Panc1 (cell line): ENCODE measurements at regions not wholly inside any gene's neighbourhood (a gene's known extent, or its start where the extent isn't known, plus 50 kb on each side); places are given as distances from the start of the nearest gene placed in this dataset.

Experiments used
- ATAC-seq: fragments of 200-7000 bp; cut with Tn5 transposase; 2 replicates; pipeline ENCODE4 v1.9.1; 2020; ENCODE audit warnings: mild to moderate bottlenecking, moderate library complexity
- BruUV-seq: library from RNA; stranded (reverse); fragments of 400-500 nt; replicated peaks from 2 replicates; lab custom pipeline; 2021; lab: Mats Ljungman, UMichigan
- CTCF ChIA-PET: fragments of 300-600 bp; sonication (Branson Sonifier 250); formaldehyde crosslinking; loops from one replicate; lab custom pipeline; 2022; ENCODE audit warnings: antibody characterized with exemption; lab: Charles Lee
- POLR2A ChIA-PET: fragments of 300-600 bp; sonication (Branson Sonifier 250); formaldehyde crosslinking; loops from one replicate; lab custom pipeline; 2022; ENCODE audit warnings: antibody characterized with exemption; lab: Charles Lee
- DNase-seq: peaks from one replicate; pipeline ENCODE4 v3.0.0-alpha.2; 2010; ENCODE audit warnings: low read depth, low spot score
- H3K27ac ChIP-seq: 2 replicates; pipeline ENCODE4 v1.5.1; 2011; ENCODE audit warnings: mild to moderate bottlenecking, low read length, inconsistent platforms
- H3K27me3 ChIP-seq: fragments of 200-500 bp; sonication (Bioruptor generic); 2 replicates; pipeline ENCODE4 v1.6.0; 2014; ENCODE audit warnings: low read length, inconsistent platforms; ENCODE audit not compliant: control insufficient read depth, insufficient read depth
- H3K36me3 ChIP-seq: fragments of 200-500 bp; sonication (Bioruptor generic); 2 replicates; pipeline ENCODE4 v1.5.1; 2014; ENCODE audit warnings: inconsistent platforms, mild to moderate bottlenecking, low read length, moderate library complexity; ENCODE audit not compliant: control insufficient read depth, insufficient read depth
- H3K4me1 ChIP-seq: 2 replicates; pipeline ENCODE4 v1.5.1; 2011; ENCODE audit warnings: inconsistent platforms, mild to moderate bottlenecking, low read length, moderate library complexity; ENCODE audit not compliant: control insufficient read depth, insufficient read depth
- H3K4me3 ChIP-seq, 2 experiments: 2 replicates each; pipeline ENCODE4 v1.5.1; 2011 to 2012; ENCODE audit warnings: low read depth in 2 of 2, low read length in 2 of 2, mild to moderate bottlenecking in 2 of 2, inconsistent platforms in 1 of 2, moderate library complexity in 1 of 2
- H3K9me3 ChIP-seq: fragments of 200-500 bp; sonication (Bioruptor generic); 2 replicates; pipeline ENCODE4 v1.5.1; 2014; ENCODE audit warnings: low read depth, mild to moderate bottlenecking, inconsistent platforms, low read length, moderate library complexity; ENCODE audit not compliant: control insufficient read depth, insufficient read depth
- CTCF ChIP-seq: fragments of 450-650 bp; IDR thresholded peaks from 2 replicates; pipeline ENCODE4 v1.5.1; 2017; ENCODE audit warnings: mild to moderate bottlenecking
- POLR2AphosphoS5 ChIP-seq: IDR thresholded peaks from 2 replicates; pipeline ENCODE4 v1.6.1; 2012; ENCODE audit warnings: mild to moderate bottlenecking, low read depth, low read length, moderate library complexity
- REST ChIP-seq, 2 experiments: IDR thresholded peaks; 2 replicates each; pipeline ENCODE4 v1.6.1; 2011 to 2012; ENCODE audit warnings: low read depth in 2 of 2, control low read depth in 1 of 2, low read length in 1 of 2, mild to moderate bottlenecking in 1 of 2, moderate library complexity in 1 of 2; ENCODE audit not compliant: insufficient read depth in 1 of 2
- SIN3A ChIP-seq: IDR thresholded peaks from 2 replicates; pipeline ENCODE4 v1.6.1; 2012; ENCODE audit warnings: low read depth, mild to moderate bottlenecking, low read length, moderate library complexity, borderline replicate concordance; ENCODE audit not compliant: insufficient read depth
- TCF7L2 ChIP-seq: IDR thresholded peaks from 2 replicates; pipeline ENCODE4 v1.6.1; 2011; ENCODE audit warnings: mild to moderate bottlenecking, low read depth, low read length, inconsistent platforms
- in situ Hi-C: cut with HindIII; loops from 2 replicates; pipeline ENCODE4 v1.10.0; 2016; ENCODE audit warnings: low sequenced_read_pairs, low pct_unique_long_range_greater_than_20kb
- intact Hi-C: fragments of 100-400 bp; cut with micrococcal nuclease; formaldehyde crosslinking; loops from one replicate; pipeline ENCODE4 v1.10.0; 2022; ENCODE audit not compliant: unreplicated experiment

DNA sequence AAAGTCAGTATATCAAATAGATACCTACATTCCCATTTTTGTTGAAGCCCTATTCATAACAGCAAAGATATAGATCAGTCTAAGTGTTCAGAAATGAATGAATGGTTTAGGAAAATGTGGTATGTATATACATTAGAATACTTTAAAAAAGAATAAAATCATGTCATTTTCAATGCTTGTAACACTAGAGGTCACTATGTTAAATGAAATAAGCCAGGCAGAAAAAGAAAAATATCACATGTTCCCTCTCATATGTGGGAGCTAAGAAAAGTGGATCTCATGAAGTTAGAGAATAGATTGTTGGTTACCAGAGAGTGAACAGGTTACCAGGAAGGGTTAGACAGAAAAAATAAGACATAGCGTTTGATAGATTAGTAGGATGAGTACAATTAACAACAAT, 1111.0 kb upstream of the SLC39A10 start:
- DNase-seq (no peak), ATAC-seq (no peak)
- POLR2A ChIA-PET: no interaction called here

GRCh38 chr2:194539425-194539824, 1117.6 kb upstream of the SLC39A10 start:
- ATAC-seq: no peak
- Histone ChIP-seq H3K4me3 (no peak overlapping the region), H3K36me3 (no peaks in the 10 kb centered on the region), H3K4me1 (no peaks in the 10 kb centered on the region), H3K9me3 (no peaks in the 10 kb centered on the region), H3K27ac (no peak overlapping the region), H3K27me3 (no peaks in the 10 kb centered on the region)
- CTCF ChIA-PET: no interaction called here
- TF ChIP-seq CTCF: no peak
- no peak for TF ChIP-seq SIN3A
- TF ChIP-seq POLR2AphosphoS5: no peak
- TF ChIP-seq REST (IDR thresholded peaks at IDR 0.05; ENCODE audit: insufficient read depth in 1 of 2, low read depth in 2 of 2, low read length in 1 of 2): no peak
- DNase-seq: no peak
- no TSS peak for BruUV-seq
- in situ Hi-C loops (no loop called here), intact Hi-C loops (no loop called here)
- POLR2A ChIA-PET: no interaction called here

More for the DNA sequence above, 1111.0 kb upstream of the SLC39A10 start:
- intact Hi-C loops: loop anchor here (5.0 kb wide), 1 partner anchor 771 kb away; no protein-coding TSS in a partner anchor
- Histone ChIP-seq H3K27me3 (no peaks in the 10 kb centered on the region), H3K36me3 (no peaks in the 10 kb centered on the region), H3K4me1 (no peaks in the 10 kb centered on the region), H3K27ac (no peak overlapping the region), H3K9me3 (no peaks in the 10 kb centered on the region), H3K4me3 (no peak overlapping the region)
- TF ChIP-seq TCF7L2 (no peak), CTCF (peak; percentile 21; the same call in 1 of the 2 replicates), POLR2AphosphoS5 (no peak)
- in situ Hi-C loops: no loop called here
- CTCF ChIA-PET: interaction anchor here (0.6 kb wide), 1 partner anchor 187 kb away, joined by 12 read pairs; no protein-coding TSS in a partner anchor
- no TSS peak for BruUV-seq

DNA sequence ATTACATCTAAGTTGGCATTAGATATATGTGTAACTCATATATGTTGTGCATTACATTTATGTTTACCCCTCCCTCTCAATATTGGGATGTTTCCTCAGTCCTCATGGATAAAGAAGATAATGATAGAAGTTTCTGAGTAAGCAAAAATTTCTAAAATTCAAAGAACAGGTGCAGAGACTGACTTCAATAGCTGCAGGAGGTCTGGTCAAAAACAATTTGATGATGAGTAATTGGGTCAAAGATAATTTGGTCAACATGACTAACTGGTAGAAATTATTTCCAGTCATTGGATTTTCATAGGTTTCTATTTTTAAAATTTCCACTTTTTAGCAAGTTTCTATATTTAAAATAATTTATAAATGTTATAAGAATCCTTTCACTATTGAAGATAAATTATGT, 1130.9 kb upstream of the SLC39A10 start:
- Histone ChIP-seq H3K4me1 (no peaks in the 10 kb centered on the region), H3K4me3 (no peak overlapping the region), H3K27ac (no peak overlapping the region), H3K27me3 (no peaks in the 10 kb centered on the region), H3K9me3 (no peaks in the 10 kb centered on the region), H3K36me3 (no peaks in the 10 kb centered on the region)
- DNase-seq (no peak), ATAC-seq (no peak)
- POLR2A ChIA-PET: no interaction called here
- BruUV-seq: no TSS peak
- in situ Hi-C loops (no loop called here), intact Hi-C loops (no loop called here)
- CTCF ChIA-PET: no interaction called here
- TF ChIP-seq CTCF: no peak
- TF ChIP-seq REST (IDR thresholded peaks at IDR 0.05; ENCODE audit: insufficient read depth in 1 of 2, low read depth in 2 of 2, low read length in 1 of 2): no peak
- no peak for TF ChIP-seq TCF7L2
- no peak for TF ChIP-seq SIN3A
- TF ChIP-seq POLR2AphosphoS5: no peak
